ENCODE measurements at regions not wholly inside any gene's neighbourhood (a gene's known extent, or its start where the extent isn't known, plus 50 kb on each side); places are given as distances from the start of the nearest gene placed in this dataset.

DNA sequence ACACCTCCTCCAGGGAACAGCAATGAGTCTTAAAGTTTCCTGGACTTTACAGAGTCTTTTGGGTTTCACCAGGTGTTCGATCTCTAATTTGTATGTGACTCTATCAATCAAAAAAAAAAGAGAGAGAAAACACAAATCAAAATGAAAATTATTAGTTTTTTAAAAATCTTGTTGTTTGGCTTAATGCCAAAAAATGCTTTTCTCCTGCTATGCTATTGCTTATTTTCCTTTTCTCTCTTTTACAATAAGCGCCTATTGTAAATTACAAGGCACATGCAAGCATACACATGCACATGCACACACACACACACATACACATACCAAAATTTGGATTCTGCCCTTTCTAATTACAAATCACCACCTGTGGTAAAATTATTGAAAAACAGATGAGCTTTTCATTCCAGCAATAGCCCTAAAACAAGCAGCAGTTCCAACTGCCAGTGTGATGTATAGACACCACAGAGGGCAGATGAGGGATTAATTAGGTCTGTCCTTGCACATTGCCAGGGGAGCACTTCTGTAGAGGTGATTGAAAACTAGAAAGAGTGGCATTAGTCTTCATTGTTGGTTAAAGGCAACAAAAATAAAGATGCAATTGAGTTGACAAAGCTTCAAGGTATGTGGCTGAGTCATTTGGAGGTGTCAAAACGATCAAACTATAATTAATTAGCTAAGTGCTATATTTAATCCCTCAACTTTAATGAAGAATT lies 631.7 kb downstream of the TFAP2B start:
- no peaks in the 10 kb centered on the region for H3K27me3 ChIP-seq (ENCODE audit: control insufficient read depth in 2 of 2, insufficient read depth in 1 of 2, low read length in 1 of 2)
- no peaks in the 10 kb centered on the region for H3K36me3 ChIP-seq (ENCODE audit: control insufficient read depth in 2 of 2, insufficient read depth in 2 of 2, low read length in 1 of 2)
- no peak for DNase-seq (ENCODE audit: low read depth in 6 of 9, low spot score in 9 of 9)
- H3K4me1 ChIP-seq (ENCODE audit: control insufficient read depth in 2 of 2, insufficient read depth in 2 of 2, low read length in 2 of 2), result no peaks in the 10 kb centered on the region
- 87% methylated on average over 3 of the region's 3 CpGs for WGBS
- H3K27ac ChIP-seq (ENCODE audit: low read depth in 1 of 2, low read length in 1 of 2), result no peak overlapping the region
- no peaks in the 10 kb centered on the region for H3K9me3 ChIP-seq (ENCODE audit: control insufficient read depth in 2 of 2, insufficient read depth in 1 of 2, low read length in 1 of 2)
- no peak overlapping the region for H3K4me3 ChIP-seq (ENCODE audit: low read length in 2 of 2)

DNA sequence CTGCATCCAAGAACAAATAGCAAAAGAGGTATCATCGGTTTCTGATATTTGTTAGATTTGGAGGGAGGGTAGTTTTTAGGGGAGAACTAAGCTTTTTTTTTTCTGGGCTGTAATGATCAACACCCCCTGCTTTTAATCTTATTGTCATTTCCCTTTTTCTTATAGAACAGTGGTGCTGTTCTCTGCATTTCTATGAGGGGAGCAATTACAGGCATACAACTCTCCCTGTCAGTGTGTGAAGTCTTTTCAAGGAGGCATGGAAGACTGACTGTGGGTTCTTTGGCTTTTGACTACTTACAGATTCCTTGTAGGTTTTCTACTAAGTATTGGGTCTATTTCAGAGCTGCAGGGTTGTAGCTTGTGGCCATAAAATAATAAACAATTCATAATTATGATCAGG lies 632.3 kb downstream of the TFAP2B start:
- H3K4me1 ChIP-seq (ENCODE audit: control insufficient read depth in 2 of 2, insufficient read depth in 2 of 2, low read length in 2 of 2), result no peaks in the 10 kb centered on the region
- H3K27me3 ChIP-seq (ENCODE audit: control insufficient read depth in 2 of 2, insufficient read depth in 1 of 2, low read length in 1 of 2), result no peaks in the 10 kb centered on the region
- H3K9me3 ChIP-seq (ENCODE audit: control insufficient read depth in 2 of 2, insufficient read depth in 1 of 2, low read length in 1 of 2), result no peaks in the 10 kb centered on the region
- DNase-seq (ENCODE audit: low read depth in 6 of 9, low spot score in 9 of 9), result no peak
- WGBS, result 92% methylated on average over 1 of the region's 1 CpG
- H3K4me3 ChIP-seq (ENCODE audit: low read length in 2 of 2), result no peak overlapping the region
- no peaks in the 10 kb centered on the region for H3K36me3 ChIP-seq (ENCODE audit: control insufficient read depth in 2 of 2, insufficient read depth in 2 of 2, low read length in 1 of 2)
- no peak overlapping the region for H3K27ac ChIP-seq (ENCODE audit: low read depth in 1 of 2, low read length in 1 of 2)

DNA sequence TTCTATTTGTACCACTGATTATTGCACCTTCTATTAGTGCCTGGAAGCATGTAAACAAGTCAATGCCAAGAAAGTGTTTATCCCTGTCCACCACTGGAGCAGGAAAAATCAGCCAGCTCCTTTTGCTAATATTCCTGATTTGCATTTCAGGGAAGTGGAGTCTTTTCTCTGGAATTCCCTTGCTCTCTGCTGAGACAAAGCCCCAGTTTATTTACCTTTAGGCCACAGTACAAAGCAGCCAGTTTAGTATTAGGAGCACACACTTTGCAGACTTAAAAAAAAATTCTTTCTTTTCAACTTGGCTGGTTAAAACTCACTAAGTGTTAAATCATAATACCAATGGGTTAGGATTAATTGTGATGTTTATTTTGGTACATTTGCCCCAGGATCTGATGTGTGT lies 631.1 kb downstream of the PKHD1 start:
- Histone ChIP-seq H3K27ac (ENCODE audit: low read depth in 1 of 2, low read length in 1 of 2) (no peak overlapping the region), H3K36me3 (ENCODE audit: control insufficient read depth in 2 of 2, insufficient read depth in 2 of 2, low read length in 1 of 2) (no peaks in the 10 kb centered on the region)
- no peak for DNase-seq (ENCODE audit: low read depth in 6 of 9, low spot score in 9 of 9)

GRCh38 chr6:51459958-51460357 lies 627.5 kb downstream of the PKHD1 start:
- WGBS, result 24% methylated on average over 2 of the region's 2 CpGs
- DNase-seq (ENCODE audit: low read depth in 6 of 9, low spot score in 9 of 9), result no peak
- Histone ChIP-seq H3K4me3 (ENCODE audit: low read length in 2 of 2) (no peak overlapping the region), H3K27me3 (ENCODE audit: control insufficient read depth in 2 of 2, insufficient read depth in 1 of 2, low read length in 1 of 2) (no peaks in the 10 kb centered on the region), H3K4me1 (ENCODE audit: control insufficient read depth in 2 of 2, insufficient read depth in 2 of 2, low read length in 2 of 2) (no peaks in the 10 kb centered on the region), H3K9me3 (ENCODE audit: control insufficient read depth in 2 of 2, insufficient read depth in 1 of 2, low read length in 1 of 2) (no peaks in the 10 kb centered on the region), H3K27ac (ENCODE audit: low read depth in 1 of 2, low read length in 1 of 2) (no peak overlapping the region), H3K36me3 (ENCODE audit: control insufficient read depth in 2 of 2, insufficient read depth in 2 of 2, low read length in 1 of 2) (no peaks in the 10 kb centered on the region)

More for the DNA sequence above, 631.1 kb downstream of the PKHD1 start:
- no peaks in the 10 kb centered on the region for H3K4me1 ChIP-seq (ENCODE audit: control insufficient read depth in 2 of 2, insufficient read depth in 2 of 2, low read length in 2 of 2)
- no peak overlapping the region for H3K4me3 ChIP-seq (ENCODE audit: low read length in 2 of 2)
- H3K9me3 ChIP-seq (ENCODE audit: control insufficient read depth in 2 of 2, insufficient read depth in 1 of 2, low read length in 1 of 2), result no peaks in the 10 kb centered on the region
- H3K27me3 ChIP-seq (ENCODE audit: control insufficient read depth in 2 of 2, insufficient read depth in 1 of 2, low read length in 1 of 2), result no peaks in the 10 kb centered on the region

GRCh38 chr6:51462896-51463295 lies 624.5 kb downstream of the PKHD1 start:
- no peaks in the 10 kb centered on the region for H3K4me1 ChIP-seq (ENCODE audit: control insufficient read depth in 2 of 2, insufficient read depth in 2 of 2, low read length in 2 of 2)
- H3K27me3 ChIP-seq (ENCODE audit: control insufficient read depth in 2 of 2, insufficient read depth in 1 of 2, low read length in 1 of 2), result no peaks in the 10 kb centered on the region
- no peak for DNase-seq (ENCODE audit: low read depth in 6 of 9, low spot score in 9 of 9)

DNA sequence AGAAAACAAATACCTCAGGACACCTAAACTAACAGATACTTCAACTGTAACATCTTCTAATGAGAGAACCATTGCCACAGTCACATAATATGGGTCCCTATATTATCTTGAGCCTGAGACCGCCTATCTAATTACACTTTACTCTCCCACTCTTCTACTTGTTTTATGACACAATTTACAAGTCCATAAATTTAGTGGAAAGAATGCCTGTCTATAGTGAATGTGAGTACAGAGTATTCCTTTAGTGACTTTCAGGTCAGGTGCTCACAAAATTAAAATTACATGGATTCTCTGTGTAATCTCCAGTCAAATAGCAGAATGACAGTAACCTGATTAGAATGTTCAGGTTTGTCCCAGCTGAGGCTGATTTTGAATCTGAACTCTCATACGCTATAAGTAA lies 624.1 kb downstream of the PKHD1 start:
- WGBS, result 94% methylated on average over 2 of the region's 2 CpGs
- Histone ChIP-seq H3K36me3 (ENCODE audit: control insufficient read depth in 2 of 2, insufficient read depth in 2 of 2, low read length in 1 of 2) (no peaks in the 10 kb centered on the region), H3K9me3 (ENCODE audit: control insufficient read depth in 2 of 2, insufficient read depth in 1 of 2, low read length in 1 of 2) (no peaks in the 10 kb centered on the region), H3K4me3 (ENCODE audit: low read length in 2 of 2) (no peak overlapping the region), H3K4me1 (ENCODE audit: control insufficient read depth in 2 of 2, insufficient read depth in 2 of 2, low read length in 2 of 2) (no peaks in the 10 kb centered on the region), H3K27me3 (ENCODE audit: control insufficient read depth in 2 of 2, insufficient read depth in 1 of 2, low read length in 1 of 2) (no peaks in the 10 kb centered on the region), H3K27ac (ENCODE audit: low read depth in 1 of 2, low read length in 1 of 2) (no peak overlapping the region)
- no peak for DNase-seq (ENCODE audit: low read depth in 6 of 9, low spot score in 9 of 9)

More at GRCh38 chr6:51462896-51463295, 624.5 kb downstream of the PKHD1 start:
- no peaks in the 10 kb centered on the region for H3K36me3 ChIP-seq (ENCODE audit: control insufficient read depth in 2 of 2, insufficient read depth in 2 of 2, low read length in 1 of 2)
- no peaks in the 10 kb centered on the region for H3K9me3 ChIP-seq (ENCODE audit: control insufficient read depth in 2 of 2, insufficient read depth in 1 of 2, low read length in 1 of 2)
- H3K4me3 ChIP-seq (ENCODE audit: low read length in 2 of 2), result no peak overlapping the region
- no peak overlapping the region for H3K27ac ChIP-seq (ENCODE audit: low read depth in 1 of 2, low read length in 1 of 2)

GRCh38 chr6:51464956-51465355 lies 622.5 kb downstream of the PKHD1 start:
- H3K9me3 ChIP-seq (ENCODE audit: control insufficient read depth in 2 of 2, insufficient read depth in 1 of 2, low read length in 1 of 2), result no peaks in the 10 kb centered on the region
- no peak overlapping the region for H3K27ac ChIP-seq (ENCODE audit: low read depth in 1 of 2, low read length in 1 of 2)
- no peak for DNase-seq (ENCODE audit: low read depth in 6 of 9, low spot score in 9 of 9)
- no peaks in the 10 kb centered on the region for H3K4me1 ChIP-seq (ENCODE audit: control insufficient read depth in 2 of 2, insufficient read depth in 2 of 2, low read length in 2 of 2)
- H3K36me3 ChIP-seq (ENCODE audit: control insufficient read depth in 2 of 2, insufficient read depth in 2 of 2, low read length in 1 of 2), result no peaks in the 10 kb centered on the region
- H3K27me3 ChIP-seq (ENCODE audit: control insufficient read depth in 2 of 2, insufficient read depth in 1 of 2, low read length in 1 of 2), result no peaks in the 10 kb centered on the region
- WGBS, result 95% methylated on average over 1 of the region's 1 CpG
- H3K4me3 ChIP-seq (ENCODE audit: low read length in 2 of 2), result no peak overlapping the region

DNA sequence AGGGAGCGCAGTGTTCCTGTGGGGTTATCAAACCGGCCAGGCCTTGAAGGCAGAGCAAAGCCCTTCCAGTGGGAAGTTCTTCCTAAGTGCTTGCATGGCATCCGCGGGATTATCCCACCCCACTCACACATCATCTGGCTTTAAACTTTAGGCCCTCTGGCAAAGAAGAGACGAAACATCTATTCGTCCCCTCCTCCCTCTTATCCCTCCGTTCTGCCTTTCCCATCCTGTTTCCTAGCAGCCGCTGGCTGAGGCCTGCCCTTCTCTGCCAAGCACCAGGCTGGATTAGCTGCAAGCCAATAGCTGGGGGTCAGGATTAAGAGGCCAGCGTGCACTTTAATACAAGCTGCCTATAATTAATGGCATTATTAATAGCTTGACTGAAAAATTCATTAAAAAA lies 621.0 kb downstream of the PKHD1 start:
- H3K36me3 ChIP-seq (ENCODE audit: control insufficient read depth in 2 of 2, insufficient read depth in 2 of 2, low read length in 1 of 2), result no peaks in the 10 kb centered on the region
- 86% methylated on average over 9 of the region's 9 CpGs for WGBS
- DNase-seq (ENCODE audit: low read depth in 6 of 9, low spot score in 9 of 9), result no peak
- no peaks in the 10 kb centered on the region for H3K27me3 ChIP-seq (ENCODE audit: control insufficient read depth in 2 of 2, insufficient read depth in 1 of 2, low read length in 1 of 2)
- H3K4me1 ChIP-seq (ENCODE audit: control insufficient read depth in 2 of 2, insufficient read depth in 2 of 2, low read length in 2 of 2), result no peaks in the 10 kb centered on the region
- no peaks in the 10 kb centered on the region for H3K9me3 ChIP-seq (ENCODE audit: control insufficient read depth in 2 of 2, insufficient read depth in 1 of 2, low read length in 1 of 2)
- H3K4me3 ChIP-seq (ENCODE audit: low read length in 2 of 2), result no peak overlapping the region
- H3K27ac ChIP-seq (ENCODE audit: low read depth in 1 of 2, low read length in 1 of 2), result no peak overlapping the region

DNA sequence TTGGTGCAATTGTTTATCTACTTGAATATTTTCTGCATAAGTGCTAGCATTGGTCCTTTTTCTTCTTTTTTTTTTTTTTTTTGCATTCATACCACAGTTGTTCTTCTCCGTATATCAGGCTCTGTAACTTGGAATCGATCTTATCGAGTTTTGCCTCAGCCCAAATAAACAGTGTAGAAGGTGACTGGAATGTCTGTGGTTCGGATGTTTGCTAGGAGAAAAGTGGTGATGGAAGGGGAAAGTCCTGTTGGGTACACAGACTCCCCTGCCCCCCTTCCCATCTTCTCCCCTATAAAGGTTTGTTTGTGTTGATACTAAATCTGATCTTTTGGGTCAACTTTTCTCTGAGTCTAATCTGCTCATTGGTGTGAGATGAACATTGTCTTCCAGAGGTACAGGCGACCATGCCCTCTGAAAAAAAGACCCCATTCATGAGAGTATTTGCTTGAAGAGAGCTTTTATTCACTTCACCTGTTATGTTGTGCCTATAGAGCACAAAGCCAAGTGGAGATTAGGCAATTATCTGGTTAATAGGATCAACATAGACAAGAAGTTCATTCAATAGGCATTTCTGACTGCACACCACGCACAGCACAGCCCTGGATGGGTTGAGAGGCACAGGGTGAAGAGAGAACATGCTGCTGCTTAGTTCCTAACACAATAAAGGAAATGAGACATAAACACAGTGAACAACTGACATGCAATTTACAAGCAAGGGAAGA lies 620.0 kb downstream of the PKHD1 start:
- no peak for DNase-seq (ENCODE audit: low read depth in 6 of 9, low spot score in 9 of 9)
- Histone ChIP-seq H3K4me3 (ENCODE audit: low read length in 2 of 2) (no peak overlapping the region), H3K27ac (ENCODE audit: low read depth in 1 of 2, low read length in 1 of 2) (no peak overlapping the region), H3K9me3 (ENCODE audit: control insufficient read depth in 2 of 2, insufficient read depth in 1 of 2, low read length in 1 of 2) (no peaks in the 10 kb centered on the region), H3K27me3 (ENCODE audit: control insufficient read depth in 2 of 2, insufficient read depth in 1 of 2, low read length in 1 of 2) (no peaks in the 10 kb centered on the region), H3K36me3 (ENCODE audit: control insufficient read depth in 2 of 2, insufficient read depth in 2 of 2, low read length in 1 of 2) (no peaks in the 10 kb centered on the region), H3K4me1 (ENCODE audit: control insufficient read depth in 2 of 2, insufficient read depth in 2 of 2, low read length in 2 of 2) (no peaks in the 10 kb centered on the region)
- WGBS, result 78% methylated on average over 6 of the region's 6 CpGs

Measured in thymus (tissue), 11 donors.